Smooth muscle cell of the brain vasculature (primary cell): ENCODE measurements at regions not wholly inside any gene's neighbourhood (a gene's known extent, or its start where the extent isn't known, plus 50 kb on each side); places are given as distances from the start of the nearest gene placed in this dataset.
"Not testable (repeated sequence)": the region's sequence is repeated elsewhere in the genome, so short reads cannot be mapped to it uniquely, and the experiment has no call there.

Experiments used
- DNase-seq: peaks from one replicate; pipeline ENCODE4 v3.0.0-alpha.2; 2012; ENCODE audit warnings: low read depth, low spot score

DNA sequence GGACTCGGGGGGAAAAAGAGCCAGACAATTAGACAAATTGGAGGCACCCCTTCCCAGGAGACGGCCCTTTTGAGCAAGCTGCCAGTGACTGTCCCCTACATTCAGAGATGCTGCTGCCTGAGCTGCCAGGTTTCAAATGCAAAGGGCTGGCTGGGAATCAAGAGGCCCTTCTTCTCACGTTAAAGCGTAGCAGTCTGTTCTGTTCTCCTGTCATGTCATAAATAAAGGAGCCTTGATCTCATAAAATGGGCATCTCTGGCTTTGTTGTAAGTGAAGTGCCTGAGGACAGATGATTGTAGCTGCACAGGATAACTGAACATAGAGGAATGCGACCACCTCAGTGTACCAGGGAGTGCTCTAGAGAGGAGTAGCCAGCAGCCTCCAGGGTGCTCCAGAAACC lies 917.9 kb downstream of the GRID1 start:
- no peak for DNase-seq

DNA sequence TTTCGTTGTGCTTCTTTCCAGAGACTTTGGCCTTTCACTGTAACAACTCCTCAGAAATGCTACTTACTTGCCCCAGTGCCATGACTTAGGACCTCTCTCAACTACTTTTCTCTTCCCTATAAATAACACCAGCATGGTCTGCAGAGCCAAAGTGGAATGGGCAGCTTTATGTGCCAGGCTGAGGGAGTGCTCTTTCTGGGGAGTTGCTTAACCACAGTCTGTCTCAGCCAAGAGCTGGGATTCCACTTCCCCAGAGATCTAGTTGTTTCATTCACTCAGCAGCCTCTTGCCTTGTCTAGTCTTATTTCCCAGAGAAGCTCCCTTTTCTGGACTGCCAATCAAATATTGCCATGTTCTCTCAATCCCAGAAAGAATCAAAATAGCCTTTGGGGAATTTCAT lies 912.2 kb downstream of the GRID1 start:
- no peak for DNase-seq

DNA sequence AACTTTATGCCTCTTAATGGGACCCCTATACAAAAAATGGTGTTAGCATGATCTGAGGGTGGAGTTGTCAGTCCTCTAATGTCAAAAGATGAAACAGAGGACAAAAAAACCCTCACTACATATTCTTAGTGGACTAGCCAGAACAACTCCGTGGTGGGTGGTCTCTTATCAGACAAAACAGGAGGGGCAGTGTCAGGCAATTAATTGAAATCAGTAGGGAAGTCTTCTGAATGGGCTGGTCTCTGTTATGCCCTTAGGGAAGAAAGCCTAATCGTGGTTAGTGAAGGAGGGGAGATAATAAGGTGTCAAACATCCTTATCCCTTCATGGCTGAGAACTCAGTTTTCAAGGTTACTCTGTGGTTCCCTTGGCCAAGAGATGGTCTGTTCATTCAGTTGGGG lies 909.4 kb downstream of the GRID1 start:
- no peak for DNase-seq

DNA sequence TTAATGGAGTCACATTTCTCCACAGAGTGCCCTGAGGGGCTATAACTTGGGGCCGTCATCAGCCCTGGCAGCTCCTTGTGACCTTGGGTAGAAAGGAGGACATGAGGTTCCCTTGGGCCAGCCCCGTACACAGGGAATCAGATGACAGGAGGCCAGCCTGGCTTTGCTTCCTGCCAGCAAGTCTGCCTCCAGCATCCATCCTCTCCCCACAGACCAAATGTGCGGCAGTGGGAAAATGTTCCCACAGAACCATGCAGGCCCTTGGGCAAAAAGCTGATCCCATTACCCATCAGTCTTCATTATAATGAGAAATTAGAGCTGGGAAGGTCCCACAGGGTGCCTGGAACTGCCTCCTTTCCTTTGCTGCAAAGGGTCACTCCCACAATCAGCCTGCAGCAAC lies 908.3 kb downstream of the GRID1 start:
- no peak for DNase-seq

DNA sequence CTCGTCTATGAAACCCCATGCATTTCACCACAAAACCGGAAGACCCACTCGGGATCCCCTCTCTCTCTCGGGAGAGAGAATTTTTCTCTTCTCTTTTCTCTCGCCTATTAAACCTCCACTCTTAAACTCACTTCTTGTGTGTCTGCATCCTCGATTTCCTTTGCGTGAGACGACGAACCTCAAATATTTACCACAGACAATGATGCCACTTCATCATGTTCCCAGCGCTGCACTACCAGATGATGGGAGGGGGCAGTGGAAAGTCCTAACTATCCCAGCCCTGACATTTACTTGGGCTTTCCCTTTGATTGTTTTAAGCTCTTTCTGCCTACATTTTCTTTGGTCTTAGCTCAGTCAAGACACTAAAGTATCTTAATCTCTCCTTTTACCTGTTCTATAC lies 906.7 kb downstream of the GRID1 start:
- no peak for DNase-seq

DNA sequence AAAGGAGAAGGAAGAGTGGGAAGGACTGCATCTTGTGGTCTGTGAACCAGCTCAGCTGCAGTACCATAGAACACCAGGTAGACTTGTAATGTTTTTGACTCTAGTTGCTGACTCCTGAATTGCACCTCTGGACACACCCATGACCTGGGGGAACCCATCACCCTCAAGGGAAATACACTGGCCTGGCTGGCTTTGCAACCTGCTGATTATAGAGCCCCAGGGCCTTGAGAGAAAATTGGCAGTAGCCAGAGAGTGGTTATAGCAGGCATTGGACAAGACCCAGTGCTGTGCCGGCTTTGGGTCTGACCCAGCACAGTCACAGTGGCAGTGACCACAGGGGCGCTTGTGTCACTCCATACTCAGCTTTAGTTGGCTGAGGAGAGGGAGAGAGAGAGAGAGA lies 902.3 kb downstream of the GRID1 start:
- no peak for DNase-seq

DNA sequence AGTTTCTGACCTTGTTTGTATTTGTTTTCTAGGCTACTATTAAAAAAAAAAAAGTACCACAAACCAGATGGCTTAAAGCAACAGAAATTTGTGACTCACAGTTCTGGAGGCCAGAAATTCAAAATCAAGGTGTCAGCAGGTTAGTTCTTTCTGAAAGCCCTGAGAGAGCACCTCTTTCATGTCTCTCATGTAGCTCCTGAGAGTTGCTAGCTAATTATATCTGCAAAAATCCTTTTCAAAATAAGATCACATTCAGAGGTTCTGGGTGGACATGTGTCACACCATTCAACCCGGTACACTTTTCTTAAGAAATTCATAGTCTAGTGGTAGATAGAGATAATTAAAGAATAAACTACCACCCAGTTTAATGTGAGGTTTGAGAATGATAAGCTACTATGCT lies 888.6 kb downstream of the GRID1 start:
- DNase-seq = no peak

DNA sequence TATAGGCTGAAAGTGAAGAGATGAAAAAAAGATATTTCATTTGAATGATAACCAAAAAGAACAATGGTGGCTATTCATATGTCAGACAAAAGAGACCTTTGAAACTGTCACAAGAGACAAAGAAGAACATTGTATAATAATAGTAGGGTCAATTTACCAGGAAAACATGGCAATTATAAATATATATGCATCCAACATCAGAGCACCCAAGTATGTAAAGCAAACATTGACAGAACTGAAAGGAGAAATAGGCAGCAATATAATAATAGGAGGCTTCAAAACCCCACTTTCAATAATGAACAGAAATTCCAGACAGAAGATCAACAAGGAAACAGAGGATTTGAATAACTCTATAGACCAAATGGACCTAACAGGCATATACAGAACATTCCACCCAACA lies 876.2 kb downstream of the GRID1 start:
- no peak for DNase-seq

DNA sequence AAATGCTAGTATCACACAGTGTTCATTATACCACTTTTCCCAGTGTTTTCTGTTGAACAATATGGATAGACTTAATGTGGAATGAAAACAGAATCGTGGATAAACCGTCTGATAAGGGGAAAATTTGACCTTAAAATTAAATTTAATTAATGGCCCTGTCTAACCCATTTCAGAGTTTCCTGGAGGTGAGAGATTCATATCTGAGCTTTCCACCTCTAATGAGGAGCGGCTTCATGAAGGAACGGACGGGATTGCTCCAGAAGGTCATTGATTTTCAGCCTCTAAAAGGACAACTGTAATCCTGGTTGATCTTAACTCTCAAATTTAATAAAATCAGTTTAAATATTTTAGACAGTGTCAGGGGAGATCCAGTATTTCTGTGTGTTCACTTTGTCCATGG lies 874.9 kb downstream of the GRID1 start:
- no peak for DNase-seq

DNA sequence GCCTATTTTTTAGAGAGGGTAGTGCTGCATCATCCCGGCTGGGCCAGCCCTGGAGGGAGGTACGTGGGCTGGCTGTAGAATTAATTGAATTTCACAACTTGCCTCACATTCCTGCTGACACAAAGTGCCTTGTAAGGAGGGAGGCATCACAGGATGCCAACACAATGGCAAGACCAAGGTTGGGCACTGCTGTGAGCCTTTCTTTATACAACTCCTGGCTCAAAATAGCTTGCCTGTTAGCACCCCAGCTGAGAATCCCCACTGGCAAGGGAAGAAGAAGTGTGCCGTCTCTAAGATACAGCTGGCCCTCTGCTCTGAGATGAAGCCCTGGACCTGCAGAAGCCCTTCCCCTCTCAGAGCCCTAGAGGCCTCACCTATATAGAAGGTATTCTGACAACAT lies 873.9 kb downstream of the GRID1 start:
- no peak for DNase-seq

DNA sequence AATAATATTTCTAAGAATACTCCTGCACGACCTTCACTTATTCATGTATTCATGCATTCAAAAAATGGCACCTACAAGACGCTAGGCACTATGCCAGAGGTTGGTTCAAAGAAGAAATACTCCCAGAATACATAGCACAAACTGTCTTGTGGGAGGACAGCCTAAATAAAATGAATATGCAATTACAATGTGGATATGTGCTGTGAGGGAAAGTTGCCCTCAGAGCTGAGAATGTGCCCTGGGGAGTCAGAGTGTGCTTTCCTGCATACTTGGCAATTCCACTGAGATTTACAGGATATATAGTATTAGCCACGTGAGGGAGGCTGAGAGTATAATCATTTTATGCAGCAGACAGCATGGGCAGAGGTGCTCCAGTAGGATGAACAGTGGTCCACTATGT lies 872.9 kb downstream of the GRID1 start:
- DNase-seq = no peak

DNA sequence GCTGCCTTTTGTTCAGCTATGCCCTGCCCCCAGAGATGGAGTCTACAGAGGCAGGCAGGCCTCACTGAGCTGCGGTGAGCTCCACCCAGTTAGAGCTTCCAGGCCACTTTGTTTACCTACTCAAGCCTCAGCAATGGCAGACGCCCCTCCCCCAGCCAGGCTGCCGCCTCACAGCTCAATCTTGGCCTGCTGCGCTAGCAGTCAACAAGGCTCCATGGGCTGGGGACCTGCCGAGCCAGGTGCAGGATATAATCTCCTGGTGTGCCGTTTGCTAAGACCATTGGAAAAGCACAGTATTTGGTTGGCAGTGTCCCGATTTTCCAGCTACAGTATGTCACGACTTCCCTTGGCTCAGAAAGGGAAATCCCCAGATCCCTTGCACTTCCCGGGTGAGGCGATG lies 862.0 kb downstream of the GRID1 start:
- DNase-seq = not testable (repeated sequence)

DNA sequence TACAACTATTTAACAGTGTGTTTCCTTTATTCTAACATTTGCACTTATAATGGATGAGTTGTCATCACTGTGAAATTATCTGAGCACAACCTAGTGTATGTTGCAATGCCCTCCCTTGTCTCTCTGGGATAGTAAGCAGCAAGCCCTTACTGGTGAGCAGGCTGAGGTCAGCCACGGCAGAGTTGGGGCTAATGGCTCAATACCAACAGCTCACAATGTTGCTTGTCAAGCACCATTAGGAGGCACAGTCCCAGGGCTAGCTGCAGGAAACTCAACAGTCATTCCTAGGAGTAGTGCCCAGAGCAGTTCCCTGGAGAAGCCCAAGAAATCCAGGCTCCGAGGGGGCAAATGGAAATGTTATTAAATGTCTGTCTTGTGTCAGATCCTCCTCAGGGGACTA lies 858.4 kb downstream of the GRID1 start:
- no peak for DNase-seq

DNA sequence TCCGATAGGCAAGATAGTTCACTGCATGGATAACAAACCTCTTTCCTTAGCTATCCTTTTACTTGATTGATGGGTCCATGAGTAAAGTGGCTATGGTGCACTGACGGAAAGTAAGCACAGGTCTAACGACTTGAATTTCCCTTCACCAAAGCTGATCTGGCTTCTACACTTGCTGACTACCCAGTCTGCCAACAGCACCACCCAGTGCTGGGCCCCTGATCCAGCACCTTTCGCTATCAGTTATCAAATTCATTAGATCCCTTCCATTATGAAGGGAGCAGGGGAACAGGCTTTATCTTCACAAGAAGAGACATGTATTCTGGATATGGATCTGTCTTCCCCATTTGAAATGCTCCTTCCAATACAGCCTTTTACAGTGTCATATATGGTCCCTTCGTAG lies 855.9 kb downstream of the GRID1 start:
- no peak for DNase-seq

DNA sequence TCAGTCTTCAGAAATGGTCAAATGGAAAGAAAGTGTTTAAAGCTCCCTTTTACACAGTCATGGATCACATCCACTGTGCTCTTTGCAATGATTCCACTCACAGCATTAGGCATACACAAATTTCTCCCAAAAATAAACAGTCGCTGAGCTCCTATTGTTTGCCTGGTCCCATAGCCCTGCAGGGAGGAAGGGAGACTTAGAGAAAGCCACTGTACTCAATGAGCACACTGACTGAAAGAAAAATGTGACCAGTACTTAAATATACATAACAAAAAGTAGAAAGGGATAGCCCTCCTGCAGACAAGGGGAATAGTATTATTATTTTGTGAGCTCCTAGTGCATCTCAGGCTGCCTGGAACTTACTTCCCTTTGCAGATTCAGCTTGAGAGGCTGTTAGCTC lies 853.2 kb downstream of the GRID1 start:
- no peak for DNase-seq

DNA sequence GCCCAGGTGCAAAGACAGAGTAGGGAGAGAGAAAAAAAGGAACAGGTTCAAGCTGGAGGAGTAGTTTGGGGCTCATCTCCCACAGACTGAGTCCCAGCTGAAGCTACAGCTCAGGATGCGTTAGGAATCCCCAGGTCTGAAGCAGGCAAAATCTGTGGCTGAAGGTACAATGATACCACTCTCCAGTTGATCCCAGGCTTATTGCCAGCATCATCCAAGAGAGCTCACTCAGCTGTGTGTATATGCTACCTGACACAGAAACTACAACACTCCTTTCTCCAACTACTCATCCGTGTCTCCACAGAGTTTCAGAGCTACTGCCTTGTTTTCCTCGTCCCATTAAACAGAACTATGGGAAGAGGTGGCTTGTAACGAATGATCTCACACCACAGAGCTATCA lies 851.3 kb downstream of the GRID1 start:
- no peak for DNase-seq

DNA sequence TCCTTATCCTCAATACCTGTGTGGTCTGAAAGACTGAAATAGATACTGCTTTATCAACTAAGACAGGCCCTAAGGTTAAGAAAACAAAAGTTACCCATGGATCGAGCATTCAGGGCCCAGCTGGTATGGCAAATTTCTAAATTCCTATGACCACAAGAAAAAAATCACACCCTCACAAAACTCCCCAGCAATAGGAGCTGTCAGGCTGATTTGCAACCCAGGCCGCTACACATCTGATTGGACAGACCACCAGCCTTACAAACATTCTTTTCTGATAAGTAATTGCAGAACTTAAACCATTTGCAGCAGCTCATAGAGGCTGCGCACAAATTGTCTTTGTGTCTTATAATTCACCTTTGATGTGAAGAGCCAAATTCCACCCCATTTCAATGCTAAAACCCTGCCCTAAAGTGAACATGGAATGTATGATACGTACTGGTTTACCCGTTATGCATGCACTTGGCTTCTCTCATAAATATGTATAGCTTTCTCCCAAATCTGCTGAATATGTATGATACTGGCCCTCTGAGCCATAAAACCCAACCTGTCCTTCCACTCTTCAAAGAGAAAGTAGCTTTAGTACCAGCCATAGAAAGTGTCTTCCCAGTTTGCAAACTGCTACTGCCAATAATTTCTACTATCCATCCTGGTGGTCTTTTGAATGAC lies 842.5 kb downstream of the GRID1 start:
- DNase-seq = no peak

DNA sequence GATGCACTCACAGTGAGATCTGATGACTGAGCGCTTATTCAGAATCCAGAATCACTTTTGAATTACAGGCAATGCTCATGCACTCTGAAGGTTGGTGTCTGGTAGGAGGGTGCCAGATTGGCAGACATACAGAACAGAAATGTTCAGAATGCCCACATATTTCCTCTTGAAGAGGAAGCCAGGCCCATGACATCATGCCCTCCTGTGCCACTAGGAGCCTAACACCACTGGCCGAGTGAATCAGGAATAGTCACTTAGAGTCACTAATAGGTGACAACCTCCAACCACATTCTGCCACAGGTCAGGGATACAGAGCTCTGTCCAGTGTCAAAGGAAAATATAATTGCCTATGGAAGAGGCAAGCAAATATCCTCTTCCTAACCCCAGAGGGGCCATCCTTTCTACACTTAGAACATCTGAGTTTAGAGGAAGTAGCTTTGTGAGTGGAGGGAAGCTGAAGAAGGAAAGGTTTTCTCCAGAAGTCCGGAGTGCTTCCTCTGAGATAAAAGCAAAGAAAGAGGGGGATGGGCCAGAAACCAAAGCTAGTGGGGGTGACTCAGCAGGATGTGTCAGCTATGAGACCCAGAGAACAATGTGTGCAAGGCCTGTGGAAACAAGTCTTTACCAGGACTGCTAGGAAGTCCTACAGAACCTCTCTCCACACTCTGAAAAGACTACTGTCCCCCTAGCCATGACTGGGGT lies 838.8 kb downstream of the GRID1 start:
- DNase-seq = no peak

DNA sequence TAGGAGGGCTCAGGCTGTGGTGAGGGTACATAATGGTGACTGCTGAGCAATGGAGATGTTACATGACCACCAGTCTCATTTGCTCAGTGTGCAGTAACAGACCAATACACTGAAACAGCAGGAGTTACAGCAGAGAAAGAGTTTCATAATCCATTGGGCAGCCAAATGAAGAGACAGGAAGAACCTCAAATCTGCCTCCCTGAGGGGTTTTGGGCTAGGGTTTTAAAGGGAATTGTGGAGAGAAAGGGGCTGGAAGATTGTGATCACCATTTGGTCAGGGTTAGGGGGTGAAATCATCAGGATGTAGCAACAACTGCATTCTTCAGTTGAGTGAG lies 838.3 kb downstream of the GRID1 start:
- DNase-seq = no peak

DNA sequence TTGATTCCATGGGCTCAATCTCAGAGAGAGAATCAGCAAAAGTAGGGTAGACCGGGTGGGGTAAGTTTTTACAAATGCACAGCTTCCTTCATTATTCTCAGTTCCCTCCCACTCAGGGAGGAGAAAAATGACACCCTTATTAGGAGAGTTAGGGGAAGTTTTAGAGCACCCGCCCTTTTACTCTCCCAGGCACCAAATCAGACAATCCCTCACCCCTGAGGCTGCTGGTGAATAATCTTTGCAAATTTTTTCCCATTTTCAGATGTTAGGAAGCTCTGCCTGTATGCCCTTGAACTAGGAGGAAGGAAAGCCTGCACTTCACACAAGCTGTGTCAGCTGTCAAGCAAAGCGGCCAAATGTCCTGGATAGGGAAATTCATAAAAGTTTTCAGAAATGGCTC lies 834.9 kb downstream of the GRID1 start:
- DNase-seq = no peak

DNA sequence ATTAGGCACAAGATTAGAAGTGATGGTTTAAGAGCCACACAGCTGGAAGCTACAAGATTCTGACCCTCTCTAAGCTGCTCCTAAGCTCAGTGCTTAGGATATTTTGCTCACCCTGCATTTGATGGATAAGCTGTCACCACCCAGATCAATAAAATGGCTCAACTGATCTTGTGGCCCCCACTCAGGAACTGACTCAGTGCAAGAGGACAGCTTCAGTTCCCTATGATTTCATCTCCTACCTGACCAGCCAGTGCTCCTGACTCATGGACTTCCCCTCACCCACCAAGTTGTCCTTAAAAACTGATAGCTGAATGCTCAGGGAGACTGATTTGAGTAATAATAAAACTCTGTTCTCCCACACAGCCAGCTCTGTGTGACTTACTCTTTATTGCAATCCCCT lies 833.8 kb downstream of the GRID1 start:
- DNase-seq = no peak

DNA sequence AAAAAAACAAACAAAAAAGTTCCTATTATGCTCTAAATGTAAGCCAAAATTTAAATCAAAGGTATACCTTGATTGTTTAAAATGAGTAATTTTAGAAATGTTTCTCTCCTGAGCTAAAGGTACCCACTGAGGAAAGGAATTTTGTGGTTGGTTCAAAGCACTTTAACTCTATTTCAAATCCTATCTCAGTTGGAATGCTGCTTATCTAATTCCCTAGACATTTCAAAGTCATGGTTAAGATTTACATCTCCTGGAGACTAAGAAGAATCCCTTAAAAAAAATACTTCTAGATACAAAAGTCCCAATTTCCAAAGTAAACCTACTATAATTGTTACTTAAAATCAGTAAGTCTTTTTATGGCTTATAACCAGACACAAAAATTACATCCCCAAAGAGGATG lies 830.7 kb downstream of the GRID1 start:
- no peak for DNase-seq

DNA sequence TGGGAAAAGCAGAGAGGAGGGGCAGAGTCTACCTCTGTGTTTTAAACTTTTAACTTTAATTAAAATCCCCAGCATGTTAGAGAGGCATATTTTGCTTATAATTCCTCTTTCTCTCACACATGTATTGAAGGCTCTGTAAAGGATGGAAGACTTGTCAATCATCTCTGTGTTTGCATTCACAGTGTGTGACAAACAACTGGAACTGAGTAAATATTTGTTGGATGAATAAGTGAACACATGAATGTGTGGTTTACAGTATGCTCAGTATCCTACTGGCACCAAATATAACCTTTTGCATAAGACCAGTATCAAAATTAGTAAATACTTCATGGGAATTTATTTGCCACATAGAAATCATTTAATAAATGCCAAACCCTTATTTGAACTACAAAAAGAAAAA lies 829.0 kb downstream of the GRID1 start:
- DNase-seq = no peak

DNA sequence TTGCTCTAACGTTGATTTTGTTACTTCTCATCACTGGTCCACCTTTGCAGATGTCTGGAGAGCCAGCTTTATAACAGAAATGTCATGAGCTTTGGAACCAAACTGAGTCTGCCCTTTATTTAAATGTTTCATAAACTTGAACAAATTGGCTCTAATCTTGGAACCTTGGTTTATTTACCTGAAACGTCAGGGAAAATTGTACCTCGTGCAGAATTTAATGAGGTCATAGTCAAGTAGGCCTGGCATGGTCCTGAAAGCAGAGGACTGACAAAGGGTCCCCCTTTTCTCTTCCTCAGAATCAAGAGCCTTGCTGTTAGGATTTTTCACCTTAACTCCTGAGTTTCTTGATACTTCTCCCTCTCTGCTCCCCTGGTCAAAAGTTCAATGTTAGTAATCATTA lies 828.0 kb downstream of the GRID1 start:
- DNase-seq = no peak
